H1 (cell line): ENCODE measurements at regions not wholly inside any gene's neighbourhood (a gene's known extent, or its start where the extent isn't known, plus 50 kb on each side); places are given as distances from the start of the nearest gene placed in this dataset.

Experiments used
- CTCF ChIA-PET: fragments of 300-600 bp; sonication (Branson Sonifier 250); formaldehyde crosslinking; loops from one replicate; lab custom pipeline; 2021; ENCODE audit not compliant: partially characterized antibody; lab: Charles Lee
- POLR2A ChIA-PET: fragments of 300-600 bp; sonication (Branson Sonifier 250); formaldehyde crosslinking; loops from one replicate; lab custom pipeline; 2021; ENCODE audit warnings: inconsistent platforms; ENCODE audit not compliant: partially characterized antibody; lab: Charles Lee
- DNase-seq, 2 experiments: peaks; one replicate each; pipeline versions ENCODE4 v3.0.0 to v3.0.0-alpha.2; 2010 to 2022; ENCODE audit warnings: low spot score in 2 of 2, low read depth in 1 of 2, mixed read lengths in 1 of 2
- FAIRE-seq: peaks from 2 replicates; lab custom pipeline; 2011; peaks lifted over from hg19 to GRCh38; lab: Jason Lieb, UNC
- H2AFZ ChIP-seq: 2 replicates; pipeline ENCODE4 v1.8.1; 2012; ENCODE audit warnings: low read length, inconsistent platforms
- H2AK5ac ChIP-seq: 2 replicates; pipeline ENCODE4 v1.6.1; 2013; ENCODE audit warnings: low read depth, low read length
- H2BK120ac ChIP-seq: replicated peaks from 2 replicates; pipeline ENCODE3; 2013; ENCODE audit warnings: low read depth, low read length, inconsistent platforms
- H2BK12ac ChIP-seq: 2 replicates; pipeline ENCODE4 v1.6.1; 2013; ENCODE audit warnings: low read depth, low read length
- H2BK15ac ChIP-seq: 2 replicates; pipeline ENCODE4 v1.6.1; 2013; ENCODE audit warnings: low read length
- H2BK20ac ChIP-seq: 2 replicates; pipeline ENCODE4 v1.6.1; 2013; ENCODE audit warnings: low read length
- H2BK5ac ChIP-seq: 2 replicates; pipeline ENCODE4 v1.6.1; 2013; ENCODE audit warnings: low read depth, low read length
- H3K14ac ChIP-seq: 2 replicates; pipeline ENCODE4 v1.6.1; 2013; ENCODE audit warnings: inconsistent platforms; ENCODE audit not compliant: insufficient read length
- H3K18ac ChIP-seq: 2 replicates; pipeline ENCODE4 v1.6.1; 2013; ENCODE audit warnings: low read length; ENCODE audit errors: extremely low read depth
- H3K23ac ChIP-seq: 2 replicates; pipeline ENCODE4 v1.6.1; 2013; ENCODE audit warnings: inconsistent platforms; ENCODE audit not compliant: insufficient read length
- H3K23me2 ChIP-seq: 2 replicates; pipeline ENCODE4 v1.6.1; 2013; ENCODE audit warnings: low read depth, low read length
- H3K27ac ChIP-seq: 2 replicates; pipeline ENCODE4 v1.6.1; 2011; ENCODE audit warnings: low read depth, low read length, inconsistent platforms
- H3K27me3 ChIP-seq, 4 experiments: replicated peaks in 1 of 4; 1 replicate in 1 of 4; 2 replicates in 3 of 4; pipeline versions ENCODE4 v1.6.1 to v1.8.1; 2011 to 2013; ENCODE audit warnings: low read length in 3 of 4, mild to moderate bottlenecking in 3 of 4, inconsistent platforms in 2 of 4, mixed read lengths in 2 of 4, moderate library complexity in 1 of 4; ENCODE audit not compliant: control insufficient read depth in 3 of 4, insufficient read depth in 3 of 4; ENCODE audit errors: extremely low read depth in 1 of 4
- H3K36me3 ChIP-seq, 4 experiments: 2 replicates each; pipeline versions ENCODE4 v1.6.1 to v1.8.1; 2011 to 2013; ENCODE audit warnings: mild to moderate bottlenecking in 4 of 4, low read length in 3 of 4, moderate library complexity in 2 of 4, control low read depth in 1 of 4, inconsistent platforms in 1 of 4; ENCODE audit not compliant: insufficient read depth in 4 of 4, control insufficient read depth in 2 of 4
- H3K4ac ChIP-seq: replicated peaks from 2 replicates; pipeline ENCODE3; 2013; ENCODE audit warnings: low read length, low read depth, mixed read lengths, inconsistent platforms; ENCODE audit not compliant: insufficient read length
- H3K4me1 ChIP-seq, 4 experiments: replicated peaks in 1 of 4; 1 replicate in 1 of 4; 2 replicates in 3 of 4; pipeline versions ENCODE4 v1.6.1 to v1.8.1; 2011 to 2013; ENCODE audit warnings: low read length in 3 of 4, inconsistent platforms in 2 of 4, mixed read lengths in 1 of 4; ENCODE audit not compliant: insufficient read depth in 4 of 4, control insufficient read depth in 3 of 4
- H3K4me2 ChIP-seq, 2 experiments: 2 replicates each; pipeline versions ENCODE4 v1.6.1 to v1.8.1; 2011 to 2013; ENCODE audit warnings: low read depth in 2 of 2, low read length in 2 of 2, control low read depth in 1 of 2, inconsistent platforms in 1 of 2, mild to moderate bottlenecking in 1 of 2; ENCODE audit not compliant: insufficient read depth in 1 of 2
- H3K4me3 ChIP-seq, 4 experiments: fragments of 200-600, 300-600 bp in 1 of 4; sonication (generic), shearing (Covaris generic), sonication (Bioruptor Twin) in 1 of 4; 2 replicates each; pipeline versions ENCODE4 v1.5.1 to v1.8.1; 2011 to 2016; ENCODE audit warnings: low read length in 4 of 4, low read depth in 3 of 4, control low read depth in 2 of 4, inconsistent platforms in 2 of 4, mild to moderate bottlenecking in 2 of 4, mixed read lengths in 1 of 4, moderate library complexity in 1 of 4; ENCODE audit not compliant: insufficient read depth in 2 of 4; ENCODE audit errors: extremely low read depth in 1 of 4
- H3K56ac ChIP-seq: replicated peaks from 2 replicates; pipeline ENCODE3; 2013; ENCODE audit warnings: low read depth, mild to moderate bottlenecking, mixed read lengths, low read length, inconsistent platforms; ENCODE audit not compliant: insufficient read length
- H3K79me1 ChIP-seq: 2 replicates; pipeline ENCODE4 v1.6.1; 2013; ENCODE audit warnings: low read depth, low read length, control low read depth
- H3K79me2 ChIP-seq, 2 experiments: 2 replicates each; pipeline versions ENCODE4 v1.6.1 to v1.8.1; 2012 to 2013; ENCODE audit warnings: low read length in 2 of 2, mild to moderate bottlenecking in 2 of 2, inconsistent platforms in 1 of 2; ENCODE audit not compliant: insufficient read depth in 2 of 2, control insufficient read depth in 1 of 2
- H3K9ac ChIP-seq, 4 experiments: replicated peaks in 1 of 4; 1 replicate in 1 of 4; 2 replicates in 3 of 4; pipeline versions ENCODE4 v1.6.1 to v1.8.1; 2011 to 2013; ENCODE audit warnings: low read depth in 3 of 4, low read length in 3 of 4, control low read depth in 2 of 4, mild to moderate bottlenecking in 2 of 4, moderate library complexity in 2 of 4, inconsistent platforms in 1 of 4; ENCODE audit errors: extremely low read depth in 1 of 4
- H3K9me3 ChIP-seq, 2 experiments: 2 replicates each; pipeline versions ENCODE4 v1.6.1 to v1.8.1; 2012 to 2013; ENCODE audit warnings: mild to moderate bottlenecking in 2 of 2, moderate library complexity in 2 of 2, control low read depth in 1 of 2, inconsistent platforms in 1 of 2, low read depth in 1 of 2, low read length in 1 of 2, mixed read lengths in 1 of 2; ENCODE audit not compliant: insufficient read depth in 2 of 2
- H4K20me1 ChIP-seq, 2 experiments: replicated peaks in 1 of 2; 2 replicates each; pipeline versions ENCODE3 to v1.8.1; 2011 to 2013; ENCODE audit warnings: inconsistent platforms in 2 of 2, low read length in 2 of 2, mild to moderate bottlenecking in 1 of 2; ENCODE audit not compliant: insufficient read depth in 2 of 2, control insufficient read depth in 1 of 2
- H4K5ac ChIP-seq: 2 replicates; pipeline ENCODE4 v1.6.1; 2013; ENCODE audit warnings: low read length, low read depth, mixed read lengths, inconsistent platforms; ENCODE audit not compliant: insufficient read length
- H4K8ac ChIP-seq: 2 replicates; pipeline ENCODE4 v1.8.0; 2013; ENCODE audit warnings: mild to moderate bottlenecking, moderate library complexity, low read length, inconsistent platforms; ENCODE audit not compliant: insufficient read depth; ENCODE audit errors: extremely low read depth
- H4K91ac ChIP-seq: replicated peaks from 2 replicates; pipeline ENCODE3; 2013; ENCODE audit warnings: low read length, mixed read lengths, inconsistent platforms; ENCODE audit not compliant: insufficient read length
- BACH1 ChIP-seq: IDR thresholded peaks from 2 replicates; pipeline ENCODE4 v1.6.1; 2012; ENCODE audit warnings: low read length, improper control_type of control experiment
- BCL11A ChIP-seq, 2 experiments: IDR thresholded peaks; one replicate each; pipeline ENCODE4 v1.6.1; 2011; ENCODE audit warnings: low read depth in 2 of 2, low read length in 2 of 2, mild to moderate bottlenecking in 2 of 2
- BRCA1 ChIP-seq: IDR thresholded peaks from 2 replicates; pipeline ENCODE4 v1.6.1; 2012; ENCODE audit warnings: low read depth, low read length, improper control_type of control experiment
- CHD1 ChIP-seq: IDR thresholded peaks from 2 replicates; pipeline ENCODE4 v1.6.1; 2012; ENCODE audit warnings: low read depth, low read length, improper control_type of control experiment
- CHD2 ChIP-seq: IDR thresholded peaks from 2 replicates; pipeline ENCODE4 v1.6.1; 2012; ENCODE audit warnings: low read length, improper control_type of control experiment
- CREB1 ChIP-seq: IDR thresholded peaks from 2 replicates; pipeline ENCODE4 v1.6.1; 2012; ENCODE audit warnings: inconsistent platforms
- E2F6 ChIP-seq: IDR thresholded peaks from 2 replicates; pipeline ENCODE4 v1.6.1; 2012; ENCODE audit warnings: inconsistent platforms
- EGR1 ChIP-seq: IDR thresholded peaks from 2 replicates; pipeline ENCODE4 v1.6.1; 2011; ENCODE audit warnings: low read depth, low read length, borderline replicate concordance
- FOSL1 ChIP-seq: IDR thresholded peaks from 2 replicates; pipeline ENCODE4 v1.6.1; 2011; ENCODE audit warnings: mild to moderate bottlenecking, low read depth, low read length, moderate library complexity; ENCODE audit not compliant: insufficient read depth
- HDAC6 ChIP-seq: IDR thresholded peaks from one replicate; pipeline ENCODE4 v1.7.1; 2012; ENCODE audit warnings: low read depth, mild to moderate bottlenecking, inconsistent platforms, low read length, moderate library complexity
- POLR2A ChIP-seq, 2 experiments: IDR thresholded peaks; 1 replicate in 1 of 2; 2 replicates in 1 of 2; pipeline ENCODE4 v1.6.1; 2011; ENCODE audit warnings: low read depth in 2 of 2, low read length in 2 of 2, mild to moderate bottlenecking in 2 of 2; ENCODE audit errors: control extremely low read depth in 1 of 2
- SP1 ChIP-seq: IDR thresholded peaks from 2 replicates; pipeline ENCODE4 v1.6.1; 2011; ENCODE audit warnings: low read depth, low read length
- SRF ChIP-seq: IDR thresholded peaks from 2 replicates; pipeline ENCODE4 v1.6.1; 2011; ENCODE audit warnings: mild to moderate bottlenecking, low read depth, low read length, moderate library complexity
- TBP ChIP-seq: IDR thresholded peaks from 2 replicates; pipeline ENCODE4 v1.6.1; 2011; ENCODE audit warnings: low read depth, low read length, improper control_type of control experiment
- USF2 ChIP-seq: IDR thresholded peaks from 2 replicates; pipeline ENCODE4 v1.6.1; 2011; ENCODE audit warnings: low read length, improper control_type of control experiment
- ZNF274 ChIP-seq: IDR thresholded peaks from 2 replicates; pipeline ENCODE4 v1.7.0; 2012; ENCODE audit warnings: low read length, borderline replicate concordance; ENCODE audit errors: extremely low read depth
- WGBS, 2 experiments: shearing (Covaris generic) in 1 of 2; methylation state at CpG; one replicate each; pipeline versions ENCODE4 v1.1.6 to v1.1.7; 2013 to 2015; ENCODE audit warnings: low lambda C conversion rate in 2 of 2, mixed read lengths in 2 of 2, inconsistent platforms in 1 of 2, low coverage in 1 of 2, missing lambda C conversion rate in 1 of 2; ENCODE audit not compliant: insufficient replicate concordance in 2 of 2, insufficient coverage in 1 of 2, insufficient read length in 1 of 2; ENCODE audit errors: extremely low coverage in 1 of 2, missing lambda C conversion rate in 1 of 2; 5-methylcytosine and 5-hydroxymethylcytosine counted together

GRCh38 chr5:129830288-129830687 is 74.0 kb upstream of the CHSY3 start:
- Histone ChIP-seq H3K79me2 (no peaks in the 10 kb centered on the region), H3K56ac (no peak overlapping the region), H3K23ac (no peak overlapping the region), H2BK120ac (no peak overlapping the region), H3K4ac (no peak overlapping the region), H3K4me3 (no peak overlapping the region), H3K9me3 (no peaks in the 10 kb centered on the region), H2BK5ac (no peak overlapping the region), H3K79me1 (no peaks in the 10 kb centered on the region), H3K14ac (no peak overlapping the region), H3K4me2 (no peak overlapping the region), H3K9ac (no peak overlapping the region), H4K5ac (no peak overlapping the region), H3K27me3 (no peaks in the 10 kb centered on the region), H2AFZ (no peak overlapping the region), H2AK5ac (no peak overlapping the region), H4K91ac (no peak overlapping the region), H3K36me3 (no peaks in the 10 kb centered on the region), H2BK15ac (no peak overlapping the region), H3K27ac (no peak overlapping the region), H2BK12ac (no peak overlapping the region), H3K4me1 (no peaks in the 10 kb centered on the region), H4K8ac (no peak overlapping the region), H2BK20ac (no peak overlapping the region), H4K20me1 (no peaks in the 10 kb centered on the region), H3K23me2 (no peaks in the 10 kb centered on the region), H3K18ac (no peak overlapping the region)
- ChIA-PET CTCF (interaction anchor here (0.7 to 2.5 kb wide), 8 partner anchors 9 to 59 kb away, joined by 3 to 9 read pairs (median 4); no protein-coding TSS in a partner anchor), POLR2A (no interaction called here)
- WGBS, 2 experiments, result 82% methylated on average over 2 of the region's 2 CpGs; no CpG with 5 or more reads in 1 of the 2 experiments
- FAIRE-seq, result no peak
- no peak for DNase-seq
- TF ChIP-seq BACH1 (no peak), EGR1 (no peak), SP1 (no peak), FOSL1 (no peak), BRCA1 (no peak), USF2 (no peak), E2F6 (no peak), POLR2A (IDR thresholded peaks at IDR 0.05; ENCODE audit: control extremely low read depth in 1 of 2, low read depth in 2 of 2, low read length in 2 of 2) (no peak), HDAC6 (no peak), CHD2 (no peak), ZNF274 (no peak), CHD1 (no peak), BCL11A (IDR thresholded peaks at IDR 0.05; ENCODE audit: low read depth in 2 of 2, low read length in 2 of 2) (no peak), TBP (no peak), SRF (no peak), CREB1 (no peak)
